SH-SY5Y (cell line): ENCODE measurements at regions not wholly inside any gene's neighbourhood (a gene's known extent, or its start where the extent isn't known, plus 50 kb on each side); places are given as distances from the start of the nearest gene placed in this dataset.

Experiments used
- GATA2 ChIP-seq: IDR thresholded peaks from 2 replicates; pipeline ENCODE4 v1.6.1; 2011; ENCODE audit warnings: mild to moderate bottlenecking, low read depth, low read length
- GATA3 ChIP-seq: IDR thresholded peaks from 2 replicates; pipeline ENCODE4 v1.6.1; 2011; ENCODE audit warnings: low read depth, mild to moderate bottlenecking, low read length, moderate library complexity

DNA sequence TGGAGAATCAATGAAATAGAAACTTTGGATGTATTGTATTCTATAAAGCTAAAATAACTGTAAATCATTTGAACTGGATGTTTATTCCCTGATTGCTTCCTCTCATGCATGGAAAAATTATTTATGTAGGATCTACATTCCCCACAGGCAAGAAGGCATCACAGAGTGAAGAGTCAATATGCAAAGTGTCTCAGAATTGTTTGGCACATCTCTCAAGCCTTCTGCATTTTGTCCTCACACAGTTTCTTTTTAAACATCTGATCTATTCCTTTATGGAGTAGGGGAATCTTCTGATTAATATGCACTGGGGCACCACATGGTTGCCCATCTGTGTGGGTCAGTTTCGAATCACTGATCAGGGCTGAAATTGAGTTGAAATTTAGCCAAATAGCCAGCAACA lies 465.4 kb downstream of the ZNF804A start:
- TF ChIP-seq GATA2 (no peak), GATA3 (no peak)
